SK-N-SH (cell line): ENCODE measurements at regions not wholly inside any gene's neighbourhood (a gene's known extent, or its start where the extent isn't known, plus 50 kb on each side); places are given as distances from the start of the nearest gene placed in this dataset.

ENCODE experiments used
- CTCF ChIA-PET: fragments of 300-600, 350-600 bp; formaldehyde crosslinking; extraction: SDS; loops from one replicate; lab custom pipeline; 2021; lab: Yijun Ruan, JAX
- POLR2A ChIA-PET: fragments of 350-600 bp; sonication (Branson Sonifier 250); formaldehyde crosslinking; extraction: SDS; loops from one replicate; lab custom pipeline; 2020; ENCODE audit warnings: antibody characterized with exemption, inconsistent platforms; lab: Yijun Ruan, JAX
- DNase-seq: peaks from one replicate; pipeline ENCODE4 v3.0.0; 2012
- H2AFZ ChIP-seq: fragments of 200-600 bp; sonication (generic); 2 replicates; pipeline ENCODE4 v1.8.1; 2016; ENCODE audit warnings: antibody characterized with exemption, mild to moderate bottlenecking, low read depth
- H3F3A ChIP-seq: fragments of 200-600 bp; sonication (generic); replicated peaks from 2 replicates; pipeline ENCODE3; 2016; ENCODE audit warnings: antibody characterized with exemption, mild to moderate bottlenecking; ENCODE audit not compliant: insufficient read depth
- H3K27ac ChIP-seq, 2 experiments: fragments of 200-500 bp in 1 of 2; fragments of 200-600 bp in 1 of 2; sonication (Bioruptor generic) in 1 of 2; sonication (generic), shearing (Covaris generic) in 1 of 2; 2 replicates each; pipeline versions ENCODE4 v1.5.1 to v1.6.1; 2014 to 2016; ENCODE audit warnings: low read depth in 2 of 2, inconsistent platforms in 1 of 2, low read length in 1 of 2, mild to moderate bottlenecking in 1 of 2, mixed read lengths in 1 of 2
- H3K27me3 ChIP-seq: fragments of 200-600 bp; sonication (generic), shearing (Covaris generic); 2 replicates; pipeline ENCODE4 v1.6.1; 2016; ENCODE audit warnings: mixed run types; ENCODE audit not compliant: insufficient read depth
- H3K36me3 ChIP-seq, 2 experiments: fragments of 200-500 bp in 1 of 2; fragments of 200-600 bp in 1 of 2; sonication (Bioruptor generic) in 1 of 2; sonication (generic) in 1 of 2; replicated peaks in 1 of 2; 2 replicates each; pipeline versions ENCODE3 to v1.5.1; 2014 to 2016; ENCODE audit warnings: low read length in 1 of 2, mild to moderate bottlenecking in 1 of 2; ENCODE audit not compliant: insufficient read depth in 2 of 2, control insufficient read depth in 1 of 2
- H3K4me1 ChIP-seq, 2 experiments: fragments of 200-500 bp in 1 of 2; fragments of 200-600 bp in 1 of 2; sonication (Bioruptor generic) in 1 of 2; sonication (generic), shearing (Covaris generic) in 1 of 2; 2 replicates each; pipeline versions ENCODE4 v1.5.1 to v1.6.1; 2014 to 2016; ENCODE audit warnings: low read depth in 1 of 2, low read length in 1 of 2, mixed run types in 1 of 2; ENCODE audit not compliant: insufficient read depth in 2 of 2, control insufficient read depth in 1 of 2
- H3K4me2 ChIP-seq: fragments of 200-600 bp; sonication (generic), shearing (Covaris generic); 2 replicates; pipeline ENCODE4 v1.6.1; 2017; ENCODE audit warnings: mixed run types
- H3K4me3 ChIP-seq, 2 experiments: fragments of 200-500 bp in 1 of 2; fragments of 200-600 bp in 1 of 2; sonication (Bioruptor generic) in 1 of 2; sonication (generic), shearing (Covaris generic) in 1 of 2; 2 replicates each; pipeline versions ENCODE4 v1.5.1 to v1.8.1; 2014 to 2016; ENCODE audit warnings: low read depth in 2 of 2, inconsistent platforms in 1 of 2, low read length in 1 of 2, mild to moderate bottlenecking in 1 of 2, mixed read lengths in 1 of 2, moderate library complexity in 1 of 2
- H3K79me2 ChIP-seq: fragments of 200-600 bp; sonication (generic); 2 replicates; pipeline ENCODE4 v1.8.1; 2017; ENCODE audit warnings: mild to moderate bottlenecking; ENCODE audit not compliant: insufficient read depth
- H3K9ac ChIP-seq: fragments of 200-600 bp; sonication (generic); 2 replicates; pipeline ENCODE4 v1.6.1; 2017; ENCODE audit warnings: mixed run types
- H3K9me2 ChIP-seq: fragments of 200-600 bp; sonication (generic); 2 replicates; pipeline ENCODE4 v1.6.1; 2017; ENCODE audit warnings: mixed run types
- H3K9me3 ChIP-seq: fragments of 200-600 bp; sonication (generic); 2 replicates; pipeline ENCODE4 v1.6.1; 2017; ENCODE audit warnings: mixed run types, mild to moderate bottlenecking, moderate library complexity
- H4K20me1 ChIP-seq: fragments of 200-600 bp; sonication (generic); 2 replicates; pipeline ENCODE4 v1.6.1; 2017; ENCODE audit warnings: mild to moderate bottlenecking, mixed run types; ENCODE audit not compliant: insufficient read depth
- CHD2 ChIP-seq: fragments of 150-350 bp; IDR thresholded peaks from 2 replicates; pipeline ENCODE4 v1.6.1; 2018; ENCODE audit warnings: low read length; ENCODE audit not compliant: partially characterized antibody
- EZH2phosphoT487 ChIP-seq: fragments of 200-600 bp; sonication (generic); IDR thresholded peaks from 2 replicates; pipeline ENCODE4 v1.6.1; 2017; ENCODE audit warnings: low read depth, mixed run types, mild to moderate bottlenecking, antibody characterized with exemption, moderate library complexity, borderline replicate concordance
- FOSL2 ChIP-seq: IDR thresholded peaks from 2 replicates; pipeline ENCODE4 v1.4.0; 2012; ENCODE audit warnings: low read depth, mild to moderate bottlenecking, moderate library complexity, borderline replicate concordance
- FOXJ3 ChIP-seq: sonication (generic); formaldehyde crosslinking; IDR thresholded peaks from 2 replicates; pipeline ENCODE4 v1.5.1; 2020; ENCODE audit warnings: mild to moderate bottlenecking, missing genetic modification reagents
- FOXM1 ChIP-seq: IDR thresholded peaks from 2 replicates; pipeline ENCODE4 v1.4.0; 2012; ENCODE audit warnings: low read depth, mild to moderate bottlenecking
- IRF3 ChIP-seq: fragments of 150-350 bp; IDR thresholded peaks from 2 replicates; pipeline ENCODE4 v1.6.1; 2016; ENCODE audit warnings: mild to moderate bottlenecking, low read depth, low read length
- JUND ChIP-seq: IDR thresholded peaks from 2 replicates; pipeline ENCODE4 v1.4.0; 2012
- MXI1 ChIP-seq: IDR thresholded peaks from 2 replicates; pipeline ENCODE4 v1.6.1; 2012; ENCODE audit warnings: mild to moderate bottlenecking, low read depth, low read length, improper control_type of control experiment
- NRF1 ChIP-seq: IDR thresholded peaks from 2 replicates; pipeline ENCODE4 v1.6.1; 2012; ENCODE audit warnings: low read depth, mild to moderate bottlenecking, low read length
- PBX3 ChIP-seq: IDR thresholded peaks from 2 replicates; pipeline ENCODE4; 2012
- POLR2AphosphoS5 ChIP-seq: IDR thresholded peaks from 2 replicates; pipeline ENCODE4 v1.6.1; 2012; ENCODE audit warnings: low read depth, low read length
- RAD21 ChIP-seq: IDR thresholded peaks from 2 replicates; pipeline ENCODE4 v1.6.1; 2012; ENCODE audit warnings: mild to moderate bottlenecking, low read length
- RXRA ChIP-seq: IDR thresholded peaks from 2 replicates; pipeline ENCODE4 v1.4.0; 2012; ENCODE audit warnings: low read depth, mild to moderate bottlenecking, borderline replicate concordance
- TAF1 ChIP-seq: IDR thresholded peaks from 2 replicates; pipeline ENCODE4 v1.6.1; 2012; ENCODE audit warnings: low read depth, mild to moderate bottlenecking, low read length, moderate library complexity, borderline replicate concordance
- TEAD4 ChIP-seq: IDR thresholded peaks from 2 replicates; pipeline ENCODE4 v1.4.0; 2012; ENCODE audit warnings: mild to moderate bottlenecking, borderline replicate concordance; ENCODE audit not compliant: insufficient read depth
- USF1 ChIP-seq: IDR thresholded peaks from 2 replicates; pipeline ENCODE4 v1.4.0; 2012; ENCODE audit warnings: low read depth, borderline replicate concordance
- YY1 ChIP-seq: IDR thresholded peaks from 2 replicates; pipeline ENCODE4 v1.4.0; 2012; ENCODE audit warnings: low read depth, mild to moderate bottlenecking
- WGBS: methylation state at CpG from one replicate; pipeline ENCODE4 v1.1.6; 2017; ENCODE audit warnings: low lambda C conversion rate; 5-methylcytosine and 5-hydroxymethylcytosine counted together
- TF ChIP-seq, protein P1 (sequence below): IDR thresholded peaks from 2 replicates; pipeline ENCODE4 v1.6.1; 2012; ENCODE audit warnings: mild to moderate bottlenecking, low read depth, low read length, moderate library complexity
- TF ChIP-seq, protein P2 (sequence below): IDR thresholded peaks from 2 replicates; pipeline ENCODE4 v1.4.0; 2012; ENCODE audit warnings: low read depth

- Histone ChIP-seq H3K27me3 (no peaks in the 10 kb centered on the region), H3K4me1 (peaks cover 4 to 27% of the 10 kb centered on the region in 2 experiments; a peak in 3 of 4 replicates), H3K9ac (no peak overlapping the region), H3F3A (no peaks in the 10 kb centered on the region), H3K4me2 (no peak overlapping the region), H3K79me2 (no peaks in the 10 kb centered on the region), H3K9me3 (no peaks in the 10 kb centered on the region), H2AFZ (no peak overlapping the region), H3K4me3 (no peak overlapping the region), H4K20me1 (no peaks in the 10 kb centered on the region), H3K36me3 (no peaks in the 10 kb centered on the region), H3K9me2 (no peaks in the 10 kb centered on the region), H3K27ac (peak overlapping the region in 1 of 2 experiments; percentile 62; a peak in 2 of 4 replicates)
- ChIA-PET POLR2A (no interaction called here), CTCF (interaction anchor here (0.7 to 0.8 kb wide), 2 partner anchors 74 to 336 kb away, joined by 3 read pairs; no protein-coding TSS in a partner anchor)
- no peak for TF ChIP-seq FOXM1
- no peak for TF ChIP-seq MXI1
- TF ChIP-seq POLR2AphosphoS5: no peak
- no peak for TF ChIP-seq TEAD4
- TF ChIP-seq FOSL2: no peak
- no peak for TF ChIP-seq NRF1
- TF ChIP-seq TAF1: no peak
- TF ChIP-seq FOXJ3 (CRISPR knock-in tag): no peak
- no peak for TF ChIP-seq EZH2phosphoT487
- no peak for TF ChIP-seq JUND
- TF ChIP-seq, protein P1, sequence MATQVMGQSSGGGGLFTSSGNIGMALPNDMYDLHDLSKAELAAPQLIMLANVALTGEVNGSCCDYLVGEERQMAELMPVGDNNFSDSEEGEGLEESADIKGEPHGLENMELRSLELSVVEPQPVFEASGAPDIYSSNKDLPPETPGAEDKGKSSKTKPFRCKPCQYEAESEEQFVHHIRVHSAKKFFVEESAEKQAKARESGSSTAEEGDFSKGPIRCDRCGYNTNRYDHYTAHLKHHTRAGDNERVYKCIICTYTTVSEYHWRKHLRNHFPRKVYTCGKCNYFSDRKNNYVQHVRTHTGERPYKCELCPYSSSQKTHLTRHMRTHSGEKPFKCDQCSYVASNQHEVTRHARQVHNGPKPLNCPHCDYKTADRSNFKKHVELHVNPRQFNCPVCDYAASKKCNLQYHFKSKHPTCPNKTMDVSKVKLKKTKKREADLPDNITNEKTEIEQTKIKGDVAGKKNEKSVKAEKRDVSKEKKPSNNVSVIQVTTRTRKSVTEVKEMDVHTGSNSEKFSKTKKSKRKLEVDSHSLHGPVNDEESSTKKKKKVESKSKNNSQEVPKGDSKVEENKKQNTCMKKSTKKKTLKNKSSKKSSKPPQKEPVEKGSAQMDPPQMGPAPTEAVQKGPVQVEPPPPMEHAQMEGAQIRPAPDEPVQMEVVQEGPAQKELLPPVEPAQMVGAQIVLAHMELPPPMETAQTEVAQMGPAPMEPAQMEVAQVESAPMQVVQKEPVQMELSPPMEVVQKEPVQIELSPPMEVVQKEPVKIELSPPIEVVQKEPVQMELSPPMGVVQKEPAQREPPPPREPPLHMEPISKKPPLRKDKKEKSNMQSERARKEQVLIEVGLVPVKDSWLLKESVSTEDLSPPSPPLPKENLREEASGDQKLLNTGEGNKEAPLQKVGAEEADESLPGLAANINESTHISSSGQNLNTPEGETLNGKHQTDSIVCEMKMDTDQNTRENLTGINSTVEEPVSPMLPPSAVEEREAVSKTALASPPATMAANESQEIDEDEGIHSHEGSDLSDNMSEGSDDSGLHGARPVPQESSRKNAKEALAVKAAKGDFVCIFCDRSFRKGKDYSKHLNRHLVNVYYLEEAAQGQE: no peak
- TF ChIP-seq CHD2: no peak
- TF ChIP-seq PBX3: no peak
- TF ChIP-seq IRF3: no peak
- TF ChIP-seq YY1: no peak
- no peak for TF ChIP-seq RXRA
- no peak for TF ChIP-seq RAD21
- no peak for TF ChIP-seq USF1
- TF ChIP-seq, protein P2, sequence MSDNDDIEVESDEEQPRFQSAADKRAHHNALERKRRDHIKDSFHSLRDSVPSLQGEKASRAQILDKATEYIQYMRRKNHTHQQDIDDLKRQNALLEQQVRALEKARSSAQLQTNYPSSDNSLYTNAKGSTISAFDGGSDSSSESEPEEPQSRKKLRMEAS: no peak
- 89% methylated on average over 4 of the region's 4 CpGs for WGBS
- no peak for DNase-seq
Measured at GRCh38 chr2:62337403-62337802, 141.5 kb downstream of the B3GNT2 start.
